SK-N-SH treated with all-trans-retinoic acid at 6 μM for 48 hours (cell line): ENCODE measurements at regions not wholly inside any gene's neighbourhood (a gene's known extent, or its start where the extent isn't known, plus 50 kb on each side); places are given as distances from the start of the nearest gene placed in this dataset.

Source experiments
- ATAC-seq: fragments of 200-7000 bp; cut with Tn5 transposase; 3 replicates; pipeline ENCODE4 v1.9.1; 2020; ENCODE audit warnings: mild to moderate bottlenecking, moderate library complexity
- ARNTL ChIP-seq: fragments of 450-650 bp; formaldehyde crosslinking; IDR thresholded peaks from 2 replicates; pipeline ENCODE4 v1.5.0; 2020; ENCODE audit warnings: low read depth, mild to moderate bottlenecking, moderate library complexity, borderline replicate concordance
- BACH2 ChIP-seq: fragments of 250-450 bp; sonication (Bioruptor Pico); IDR thresholded peaks from 2 replicates; pipeline ENCODE4 v1.9.0; 2021; ENCODE audit warnings: mild to moderate bottlenecking, borderline replicate concordance
- CSDC2 ChIP-seq: fragments of 250-450 bp; sonication (Bioruptor Pico); IDR thresholded peaks from 2 replicates; pipeline ENCODE4 v1.5.0; 2020; ENCODE audit warnings: mild to moderate bottlenecking, moderate library complexity
- ESRRG ChIP-seq: fragments of 250-450 bp; sonication (Bioruptor Pico); IDR thresholded peaks from 2 replicates; pipeline ENCODE4 v1.6.1; 2021; ENCODE audit warnings: mild to moderate bottlenecking
- ISL1 ChIP-seq: fragments of 250-450 bp; sonication (Bioruptor Pico); IDR thresholded peaks from 2 replicates; pipeline ENCODE4 v2.1.2; 2022; ENCODE audit warnings: mild to moderate bottlenecking, moderate library complexity
- OSR1 ChIP-seq: fragments of 250-450 bp; sonication (Bioruptor Pico); IDR thresholded peaks from 2 replicates; pipeline ENCODE4 v1.8.0; 2022; ENCODE audit warnings: moderate library complexity, mild to moderate bottlenecking, inconsistent platforms
- PPARA ChIP-seq: fragments of 250-450 bp; sonication (Bioruptor Pico); IDR thresholded peaks from 2 replicates; pipeline ENCODE4 v1.5.0; 2020; ENCODE audit warnings: mild to moderate bottlenecking, borderline replicate concordance
- RARB ChIP-seq: fragments of 250-450 bp; sonication (Bioruptor Pico); IDR thresholded peaks from 2 replicates; pipeline ENCODE4 v1.8.0; 2021; ENCODE audit warnings: mild to moderate bottlenecking, moderate library complexity
- SNAI2 ChIP-seq: fragments of 250-450 bp; sonication (Bioruptor Pico); IDR thresholded peaks from 2 replicates; pipeline ENCODE4 v1.5.0; 2020; ENCODE audit warnings: mild to moderate bottlenecking, moderate library complexity
- TCF4 ChIP-seq: fragments of 250-450 bp; sonication (Bioruptor Pico); IDR thresholded peaks from 2 replicates; pipeline ENCODE4 v1.8.0; 2021; ENCODE audit warnings: mild to moderate bottlenecking, moderate library complexity, borderline replicate concordance
- TOX ChIP-seq: fragments of 250-450 bp; sonication (Bioruptor Pico); IDR thresholded peaks from 2 replicates; pipeline ENCODE4 v1.8.0; 2021; ENCODE audit warnings: mild to moderate bottlenecking, moderate library complexity, borderline replicate concordance
- ZC3H10 ChIP-seq: fragments of 250-450 bp; sonication (Bioruptor Pico); IDR thresholded peaks from 2 replicates; pipeline ENCODE4 v1.5.1; 2021; ENCODE audit warnings: mild to moderate bottlenecking, moderate library complexity
- ZFP3 ChIP-seq: fragments of 250-450 bp; sonication (Bioruptor Pico); IDR thresholded peaks from 2 replicates; pipeline ENCODE4 v1.5.0; 2020; ENCODE audit warnings: mild to moderate bottlenecking, moderate library complexity
- ZFP30 ChIP-seq: fragments of 450-650 bp; formaldehyde crosslinking; IDR thresholded peaks from 2 replicates; pipeline ENCODE4 v1.5.0; 2022; ENCODE audit warnings: mild to moderate bottlenecking, moderate library complexity
- ZNF565 ChIP-seq: fragments of 450-650 bp; formaldehyde crosslinking; conservative IDR thresholded peaks from 2 replicates; pipeline ENCODE4 v1.5.0; 2020; ENCODE audit warnings: low read depth, mild to moderate bottlenecking, moderate library complexity
- ZNF70 ChIP-seq: fragments of 450-650 bp; formaldehyde crosslinking; IDR thresholded peaks from 2 replicates; pipeline ENCODE4 v1.5.0; 2020; ENCODE audit warnings: mild to moderate bottlenecking, moderate library complexity
- ZNF8 ChIP-seq: fragments of 450-650 bp; formaldehyde crosslinking; IDR thresholded peaks from 2 replicates; pipeline ENCODE4 v1.5.0; 2020; ENCODE audit warnings: mild to moderate bottlenecking, moderate library complexity
- TF ChIP-seq, protein P1 (sequence below): fragments of 250-450 bp; sonication (Bioruptor Pico); IDR thresholded peaks from 2 replicates; pipeline ENCODE4 v1.8.0; 2020; ENCODE audit warnings: mild to moderate bottlenecking, moderate library complexity, borderline replicate concordance
- TF ChIP-seq, protein P2 (sequence below): fragments of 250-450 bp; sonication (Bioruptor Pico); IDR thresholded peaks from 2 replicates; pipeline ENCODE4 v1.5.1; 2021; ENCODE audit warnings: mild to moderate bottlenecking, moderate library complexity
- TF ChIP-seq, protein P3 (sequence below): fragments of 250-450 bp; sonication (Bioruptor Pico); IDR thresholded peaks from 2 replicates; pipeline ENCODE4 v1.8.0; 2021; ENCODE audit warnings: low read depth, mild to moderate bottlenecking, moderate library complexity, borderline replicate concordance
- TF ChIP-seq, protein P4 (sequence below): fragments of 250-450 bp; sonication (Bioruptor Pico); IDR thresholded peaks from 2 replicates; pipeline ENCODE4 v1.5.1; 2020; ENCODE audit warnings: low read depth, mild to moderate bottlenecking, moderate library complexity

DNA sequence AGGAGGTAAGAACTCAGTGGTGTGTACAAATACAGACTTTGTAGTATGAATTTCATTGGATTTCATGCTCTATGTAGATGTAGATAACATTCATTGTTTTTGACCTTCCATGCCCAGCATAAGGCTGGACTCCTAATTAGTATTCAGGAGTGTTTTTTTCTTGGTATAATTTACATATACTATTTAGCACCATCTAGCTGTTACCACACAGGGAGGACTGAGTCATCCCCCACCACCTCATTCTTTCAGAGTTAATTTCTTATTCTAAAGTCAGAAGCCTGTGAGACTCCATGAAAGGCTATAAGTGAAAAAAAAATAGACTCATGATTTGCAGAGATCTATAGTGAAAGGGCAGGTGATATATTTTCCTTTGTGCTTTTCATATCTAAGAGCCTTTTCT is 555.0 kb downstream of the PRR16 start (continued):
- TF ChIP-seq, protein P1, sequence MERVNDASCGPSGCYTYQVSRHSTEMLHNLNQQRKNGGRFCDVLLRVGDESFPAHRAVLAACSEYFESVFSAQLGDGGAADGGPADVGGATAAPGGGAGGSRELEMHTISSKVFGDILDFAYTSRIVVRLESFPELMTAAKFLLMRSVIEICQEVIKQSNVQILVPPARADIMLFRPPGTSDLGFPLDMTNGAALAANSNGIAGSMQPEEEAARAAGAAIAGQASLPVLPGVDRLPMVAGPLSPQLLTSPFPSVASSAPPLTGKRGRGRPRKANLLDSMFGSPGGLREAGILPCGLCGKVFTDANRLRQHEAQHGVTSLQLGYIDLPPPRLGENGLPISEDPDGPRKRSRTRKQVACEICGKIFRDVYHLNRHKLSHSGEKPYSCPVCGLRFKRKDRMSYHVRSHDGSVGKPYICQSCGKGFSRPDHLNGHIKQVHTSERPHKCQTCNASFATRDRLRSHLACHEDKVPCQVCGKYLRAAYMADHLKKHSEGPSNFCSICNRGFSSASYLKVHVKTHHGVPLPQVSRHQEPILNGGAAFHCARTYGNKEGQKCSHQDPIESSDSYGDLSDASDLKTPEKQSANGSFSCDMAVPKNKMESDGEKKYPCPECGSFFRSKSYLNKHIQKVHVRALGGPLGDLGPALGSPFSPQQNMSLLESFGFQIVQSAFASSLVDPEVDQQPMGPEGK, result no peak
- no peak for TF ChIP-seq TCF4
- TF ChIP-seq BACH2, result no peak

DNA sequence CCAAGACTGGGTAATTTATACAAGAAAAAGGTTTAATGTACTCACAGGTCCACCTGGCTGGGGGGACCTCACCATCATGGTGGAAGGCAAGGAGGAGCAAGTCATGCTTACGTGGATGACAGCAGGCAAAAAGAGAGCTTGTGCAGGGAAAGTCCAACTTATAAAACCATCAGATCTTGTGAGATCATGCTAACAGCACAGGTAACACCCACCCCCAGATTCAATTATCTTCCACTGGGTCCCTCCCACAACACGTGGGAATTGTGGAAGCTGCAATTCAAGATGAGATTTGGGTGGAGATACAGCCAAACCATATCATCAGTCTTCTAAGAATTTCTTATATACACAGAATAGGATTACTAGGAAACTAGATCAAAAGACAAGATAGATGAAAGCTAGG is 555.6 kb downstream of the PRR16 start:
- ATAC-seq, result no peak
- TF ChIP-seq, protein P2, sequence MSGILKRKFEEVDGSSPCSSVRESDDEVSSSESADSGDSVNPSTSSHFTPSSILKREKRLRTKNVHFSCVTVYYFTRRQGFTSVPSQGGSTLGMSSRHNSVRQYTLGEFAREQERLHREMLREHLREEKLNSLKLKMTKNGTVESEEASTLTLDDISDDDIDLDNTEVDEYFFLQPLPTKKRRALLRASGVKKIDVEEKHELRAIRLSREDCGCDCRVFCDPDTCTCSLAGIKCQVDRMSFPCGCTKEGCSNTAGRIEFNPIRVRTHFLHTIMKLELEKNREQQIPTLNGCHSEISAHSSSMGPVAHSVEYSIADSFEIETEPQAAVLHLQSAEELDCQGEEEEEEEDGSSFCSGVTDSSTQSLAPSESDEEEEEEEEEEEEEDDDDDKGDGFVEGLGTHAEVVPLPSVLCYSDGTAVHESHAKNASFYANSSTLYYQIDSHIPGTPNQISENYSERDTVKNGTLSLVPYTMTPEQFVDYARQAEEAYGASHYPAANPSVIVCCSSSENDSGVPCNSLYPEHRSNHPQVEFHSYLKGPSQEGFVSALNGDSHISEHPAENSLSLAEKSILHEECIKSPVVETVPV, result no peak

DNA sequence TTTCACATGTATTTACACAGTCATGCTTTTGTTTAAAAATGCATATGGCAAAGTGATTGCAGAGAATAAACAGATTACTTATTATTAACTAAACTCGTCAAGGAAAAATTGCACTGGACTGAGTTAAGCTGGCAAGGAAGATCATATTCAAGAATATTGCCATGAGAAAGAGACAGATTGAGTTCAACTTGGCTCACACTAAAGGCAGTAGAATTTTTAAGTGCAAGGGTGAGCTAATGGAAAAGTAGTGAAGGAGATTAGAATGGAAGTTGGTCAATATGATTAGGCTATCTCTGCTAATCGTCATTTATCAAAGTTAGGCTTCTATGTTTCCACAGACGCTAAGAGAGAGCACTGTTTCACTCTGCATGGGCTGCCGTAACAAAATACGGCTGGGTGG is 557.6 kb downstream of the PRR16 start:
- no peak for ATAC-seq
- TF ChIP-seq TOX (CRISPR knock-in tag) (no peak), ISL1 (CRISPR knock-in tag) (0 out of 2 replicates have a peak, but pooled peaks have one; percentile 26), CSDC2 (CRISPR knock-in tag) (no peak), ZFP30 (CRISPR knock-in tag) (no peak)

DNA sequence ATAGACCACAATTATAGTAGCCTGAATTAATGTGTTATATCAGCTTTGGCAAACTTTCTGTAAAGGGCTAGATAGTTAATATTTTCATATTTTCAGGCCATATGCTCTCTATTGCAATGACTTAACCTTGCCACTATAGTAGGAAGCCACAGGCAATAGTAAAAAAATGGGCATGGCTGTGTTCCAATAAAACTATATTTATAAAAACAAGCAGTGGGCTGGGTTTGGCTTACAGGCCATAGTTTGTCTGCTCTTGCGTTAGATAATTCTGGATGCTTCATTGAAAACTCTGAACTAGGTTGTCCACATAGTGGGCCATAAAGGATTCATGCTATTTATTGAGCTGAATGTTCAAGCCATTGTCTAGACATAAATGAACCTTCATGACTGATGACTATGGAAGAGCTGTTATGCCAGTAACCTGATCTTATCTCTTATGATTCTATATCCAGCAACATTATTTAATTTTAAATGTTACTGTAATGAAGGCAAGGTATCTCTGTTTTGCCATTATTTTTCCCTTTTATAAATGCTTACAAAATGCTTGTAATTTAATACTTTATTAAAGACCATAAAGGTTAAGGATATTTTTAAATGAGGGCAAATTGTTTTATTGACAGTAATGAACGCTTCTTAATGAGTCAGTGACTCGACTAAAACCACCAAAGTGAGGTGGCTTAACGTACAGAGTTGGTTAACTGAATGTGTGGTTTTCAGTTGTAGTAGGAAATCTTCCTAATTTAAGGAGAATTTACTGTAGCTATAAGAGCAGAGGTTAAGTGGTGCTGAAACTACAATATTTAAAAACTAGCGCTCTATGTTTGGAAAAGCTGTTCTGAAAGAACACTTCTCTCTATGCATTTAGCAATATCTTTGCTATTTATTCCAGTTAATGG is 560.6 kb downstream of the PRR16 start:
- TF ChIP-seq ZNF8 (no peak), ZNF70 (CRISPR knock-in tag) (no peak), SNAI2 (CRISPR knock-in tag) (no peak), ESRRG (CRISPR knock-in tag) (no peak), ZNF565 (CRISPR knock-in tag) (no peak), TOX (CRISPR knock-in tag) (no peak), ZC3H10 (CRISPR knock-in tag) (no peak), OSR1 (no peak), TCF4 (no peak), PPARA (no peak), CSDC2 (CRISPR knock-in tag) (no peak), ZFP3 (CRISPR knock-in tag) (no peak)
- TF ChIP-seq, protein P3, sequence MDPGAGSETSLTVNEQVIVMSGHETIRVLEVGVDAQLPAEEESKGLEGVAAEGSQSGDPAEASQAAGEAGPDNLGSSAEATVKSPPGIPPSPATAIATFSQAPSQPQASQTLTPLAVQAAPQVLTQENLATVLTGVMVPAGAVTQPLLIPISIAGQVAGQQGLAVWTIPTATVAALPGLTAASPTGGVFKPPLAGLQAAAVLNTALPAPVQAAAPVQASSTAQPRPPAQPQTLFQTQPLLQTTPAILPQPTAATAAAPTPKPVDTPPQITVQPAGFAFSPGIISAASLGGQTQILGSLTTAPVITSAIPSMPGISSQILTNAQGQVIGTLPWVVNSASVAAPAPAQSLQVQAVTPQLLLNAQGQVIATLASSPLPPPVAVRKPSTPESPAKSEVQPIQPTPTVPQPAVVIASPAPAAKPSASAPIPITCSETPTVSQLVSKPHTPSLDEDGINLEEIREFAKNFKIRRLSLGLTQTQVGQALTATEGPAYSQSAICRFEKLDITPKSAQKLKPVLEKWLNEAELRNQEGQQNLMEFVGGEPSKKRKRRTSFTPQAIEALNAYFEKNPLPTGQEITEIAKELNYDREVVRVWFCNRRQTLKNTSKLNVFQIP, result no peak
- TF ChIP-seq, protein P1, result no peak
- peak; percentile 67 for ATAC-seq

DNA sequence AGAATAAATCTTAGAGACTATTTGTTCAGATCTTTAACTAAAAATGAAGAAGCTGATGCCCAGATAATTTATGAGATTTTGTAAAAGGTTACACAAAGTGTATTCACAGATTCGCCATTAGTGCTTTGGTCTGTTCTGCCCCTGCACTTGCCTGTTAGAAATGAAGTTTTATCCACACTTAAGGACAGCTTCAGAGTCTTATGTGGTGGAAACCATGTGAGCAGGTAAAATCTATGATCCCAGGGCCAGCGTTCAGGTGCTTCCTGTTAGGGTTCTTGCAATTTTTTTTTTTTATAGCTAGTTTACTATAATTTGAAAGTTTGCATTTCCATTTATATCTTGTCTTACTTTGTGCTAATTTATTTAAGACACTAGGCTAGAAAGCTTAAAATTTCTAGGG is 561.6 kb downstream of the PRR16 start:
- ATAC-seq, result no peak
- TF ChIP-seq ARNTL (CRISPR knock-in tag) (no peak), RARB (CRISPR knock-in tag) (no peak)

DNA sequence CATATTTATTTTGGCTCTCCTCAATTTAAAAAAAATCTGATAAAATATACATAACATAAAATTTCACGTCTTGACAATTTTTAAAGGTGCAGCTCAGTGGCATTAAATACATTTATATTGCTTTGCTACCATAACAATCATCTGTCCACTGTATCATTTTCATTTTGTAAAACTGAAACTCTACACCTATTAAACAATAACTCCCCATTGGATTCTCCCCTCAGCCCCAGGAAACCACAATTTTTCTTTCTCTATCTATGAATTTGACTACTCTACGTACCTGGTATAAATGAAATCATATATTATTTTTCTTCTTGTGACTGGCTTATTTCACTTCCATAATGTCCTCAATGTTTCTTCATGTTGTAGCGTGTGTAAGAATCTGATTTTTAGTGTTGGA is 563.5 kb downstream of the PRR16 start:
- no peak for ATAC-seq
- TF ChIP-seq ZNF565 (CRISPR knock-in tag) (no peak), RARB (CRISPR knock-in tag) (no peak), ARNTL (CRISPR knock-in tag) (no peak)
- TF ChIP-seq, protein P2, result no peak
- TF ChIP-seq, protein P4, sequence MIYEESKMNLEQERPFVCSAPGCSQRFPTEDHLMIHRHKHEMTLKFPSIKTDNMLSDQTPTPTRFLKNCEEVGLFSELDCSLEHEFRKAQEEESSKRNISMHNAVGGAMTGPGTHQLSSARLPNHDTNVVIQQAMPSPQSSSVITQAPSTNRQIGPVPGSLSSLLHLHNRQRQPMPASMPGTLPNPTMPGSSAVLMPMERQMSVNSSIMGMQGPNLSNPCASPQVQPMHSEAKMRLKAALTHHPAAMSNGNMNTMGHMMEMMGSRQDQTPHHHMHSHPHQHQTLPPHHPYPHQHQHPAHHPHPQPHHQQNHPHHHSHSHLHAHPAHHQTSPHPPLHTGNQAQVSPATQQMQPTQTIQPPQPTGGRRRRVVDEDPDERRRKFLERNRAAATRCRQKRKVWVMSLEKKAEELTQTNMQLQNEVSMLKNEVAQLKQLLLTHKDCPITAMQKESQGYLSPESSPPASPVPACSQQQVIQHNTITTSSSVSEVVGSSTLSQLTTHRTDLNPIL, result no peak
- TF ChIP-seq, protein P3, result no peak
